C4-2B (cell line): ENCODE measurements at regions not wholly inside any gene's neighbourhood (a gene's known extent, or its start where the extent isn't known, plus 50 kb on each side); places are given as distances from the start of the nearest gene placed in this dataset.

Source experiments
- ZFX ChIP-seq: fragments of 450-650 bp; IDR thresholded peaks from 2 replicates; pipeline ENCODE4 v1.6.1; 2017
- TF ChIP-seq, protein P1 (sequence below): fragments of 450-650 bp; conservative IDR thresholded peaks from 2 replicates; pipeline ENCODE4 v1.5.1; 2017; ENCODE audit warnings: mild to moderate bottlenecking

GRCh38 chr14:38835874-38836273, 267.2 kb downstream of the SEC23A start:
- TF ChIP-seq, protein P1, sequence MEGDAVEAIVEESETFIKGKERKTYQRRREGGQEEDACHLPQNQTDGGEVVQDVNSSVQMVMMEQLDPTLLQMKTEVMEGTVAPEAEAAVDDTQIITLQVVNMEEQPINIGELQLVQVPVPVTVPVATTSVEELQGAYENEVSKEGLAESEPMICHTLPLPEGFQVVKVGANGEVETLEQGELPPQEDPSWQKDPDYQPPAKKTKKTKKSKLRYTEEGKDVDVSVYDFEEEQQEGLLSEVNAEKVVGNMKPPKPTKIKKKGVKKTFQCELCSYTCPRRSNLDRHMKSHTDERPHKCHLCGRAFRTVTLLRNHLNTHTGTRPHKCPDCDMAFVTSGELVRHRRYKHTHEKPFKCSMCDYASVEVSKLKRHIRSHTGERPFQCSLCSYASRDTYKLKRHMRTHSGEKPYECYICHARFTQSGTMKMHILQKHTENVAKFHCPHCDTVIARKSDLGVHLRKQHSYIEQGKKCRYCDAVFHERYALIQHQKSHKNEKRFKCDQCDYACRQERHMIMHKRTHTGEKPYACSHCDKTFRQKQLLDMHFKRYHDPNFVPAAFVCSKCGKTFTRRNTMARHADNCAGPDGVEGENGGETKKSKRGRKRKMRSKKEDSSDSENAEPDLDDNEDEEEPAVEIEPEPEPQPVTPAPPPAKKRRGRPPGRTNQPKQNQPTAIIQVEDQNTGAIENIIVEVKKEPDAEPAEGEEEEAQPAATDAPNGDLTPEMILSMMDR = no peak
- TF ChIP-seq ZFX = no peak
